Ecto neural progenitor cell (in vitro differentiated cells): ENCODE measurements at regions not wholly inside any gene's neighbourhood (a gene's known extent, or its start where the extent isn't known, plus 50 kb on each side); places are given as distances from the start of the nearest gene placed in this dataset.
"Not testable (repeated sequence)": the region's sequence is repeated elsewhere in the genome, so short reads cannot be mapped to it uniquely, and the experiment has no call there.

Experiments used
- DNase-seq: peaks from one replicate; pipeline ENCODE4 v3.0.0-alpha.2; 2018; ENCODE audit warnings: low spot score

DNA sequence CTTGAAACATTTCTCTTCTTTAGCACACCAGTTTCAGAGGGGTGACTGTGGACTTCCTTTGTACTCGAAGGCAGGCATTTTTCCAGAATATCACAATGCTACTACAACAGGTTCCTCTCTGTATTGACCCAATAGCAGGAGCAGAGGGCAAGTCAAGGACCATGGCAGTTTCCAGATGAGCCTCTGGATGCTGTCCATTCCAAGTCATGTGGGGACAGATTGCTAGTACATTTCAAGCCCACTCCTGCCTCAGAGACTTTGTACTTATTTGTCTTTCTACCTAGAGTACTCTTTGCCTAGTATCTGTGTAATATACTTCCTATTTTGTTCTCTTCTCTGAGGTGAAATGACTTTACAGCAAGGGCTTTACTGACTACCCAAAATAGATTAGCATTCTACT is 373.9 kb downstream of the PIK3C3 start:
- DNase-seq, result no peak

DNA sequence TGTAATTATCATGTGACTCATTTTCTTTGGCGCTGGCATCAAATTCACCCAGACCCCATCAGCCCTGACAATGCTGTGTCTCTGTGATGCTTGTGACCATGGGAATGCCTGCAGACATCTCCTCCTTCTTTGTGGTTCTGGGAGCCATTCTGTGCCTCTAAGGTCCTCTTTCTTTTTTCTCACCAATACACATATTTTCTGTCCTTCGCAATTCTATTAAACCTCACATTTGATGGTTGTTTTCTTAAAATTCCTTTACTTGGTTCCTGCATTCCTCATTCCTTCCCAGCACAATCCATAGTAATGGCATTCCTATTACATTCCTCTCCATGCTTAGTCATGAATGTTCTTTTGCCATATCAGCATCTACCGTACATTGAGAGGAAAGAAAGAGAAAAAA is 375.3 kb downstream of the PIK3C3 start:
- no peak for DNase-seq

DNA sequence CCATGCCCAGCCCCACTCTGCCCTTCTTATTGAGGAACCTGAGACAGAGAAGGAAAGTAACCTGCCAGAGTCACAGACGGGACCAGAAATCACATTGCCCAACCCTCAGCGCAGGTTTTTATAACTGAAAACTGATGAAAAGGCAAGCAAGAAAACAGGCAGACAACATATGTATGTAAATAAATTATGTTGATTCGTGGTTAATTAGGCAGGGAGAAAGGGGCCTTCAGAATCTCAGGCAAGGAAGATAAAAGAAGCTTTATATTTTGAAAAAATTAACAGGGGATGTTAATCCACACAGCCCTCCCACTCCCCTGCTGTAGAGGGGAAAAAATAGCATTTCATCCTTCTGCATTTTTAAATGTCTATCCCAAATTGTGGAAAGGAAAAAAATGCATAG is 378.5 kb downstream of the PIK3C3 start:
- DNase-seq, result no peak

DNA sequence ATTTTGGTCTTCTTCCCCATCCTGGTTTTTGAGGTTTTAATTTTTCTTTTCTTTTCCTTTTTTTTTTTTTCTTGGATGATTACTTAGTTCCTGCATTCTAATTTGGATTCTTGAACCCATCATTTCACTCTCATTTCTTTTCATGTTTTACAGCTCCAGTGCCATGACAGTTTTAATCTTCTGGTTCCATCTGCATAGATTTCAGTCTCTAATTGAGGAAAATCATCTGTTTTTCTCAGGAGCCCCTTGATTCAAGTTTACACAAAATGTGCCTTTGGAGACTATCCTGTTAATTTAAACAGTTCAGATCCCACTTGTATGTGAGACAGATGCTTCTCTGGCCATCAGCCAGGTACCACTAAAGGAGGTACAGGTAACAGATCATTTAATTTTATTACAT is 379.9 kb downstream of the PIK3C3 start:
- DNase-seq, result no peak

DNA sequence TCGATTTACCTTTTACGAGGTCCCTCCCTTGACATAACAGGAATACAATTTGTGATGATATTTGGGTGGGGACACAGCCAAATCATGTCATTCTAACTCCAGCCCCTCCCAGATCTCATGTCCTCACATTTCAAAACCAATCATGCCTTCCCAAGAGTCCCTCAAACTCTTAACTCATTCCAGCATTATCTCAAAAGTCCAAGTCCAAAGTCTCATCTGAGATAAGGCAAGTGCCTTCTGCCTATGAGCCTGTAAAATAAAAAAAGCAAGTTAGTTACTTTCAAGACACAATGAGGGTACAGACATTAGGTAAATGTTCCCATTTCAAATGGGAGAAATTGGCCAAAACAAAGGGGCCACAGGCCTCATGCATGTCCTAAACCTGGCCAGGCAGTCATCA is 381.1 kb downstream of the PIK3C3 start:
- DNase-seq, result no peak

DNA sequence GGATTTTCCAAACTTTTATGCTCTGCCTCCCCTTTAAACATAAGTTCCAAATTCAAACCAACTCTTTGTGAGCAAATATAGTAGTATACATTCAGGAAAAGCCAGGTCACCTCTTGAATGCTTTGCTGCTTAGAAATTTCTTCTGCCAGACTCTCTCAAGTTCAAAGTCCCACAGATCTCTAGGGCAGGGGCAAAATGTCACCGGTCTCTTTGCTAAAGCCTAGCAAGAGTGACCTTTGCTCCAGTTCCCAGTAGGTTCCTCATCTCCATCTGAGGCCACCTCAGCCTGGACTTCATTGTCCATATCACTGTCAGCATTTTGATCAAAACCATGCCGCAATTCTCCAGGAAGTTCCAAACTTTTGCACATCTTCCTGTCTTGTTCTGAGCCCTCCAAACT is 382.3 kb downstream of the PIK3C3 start:
- not testable (repeated sequence) for DNase-seq

DNA sequence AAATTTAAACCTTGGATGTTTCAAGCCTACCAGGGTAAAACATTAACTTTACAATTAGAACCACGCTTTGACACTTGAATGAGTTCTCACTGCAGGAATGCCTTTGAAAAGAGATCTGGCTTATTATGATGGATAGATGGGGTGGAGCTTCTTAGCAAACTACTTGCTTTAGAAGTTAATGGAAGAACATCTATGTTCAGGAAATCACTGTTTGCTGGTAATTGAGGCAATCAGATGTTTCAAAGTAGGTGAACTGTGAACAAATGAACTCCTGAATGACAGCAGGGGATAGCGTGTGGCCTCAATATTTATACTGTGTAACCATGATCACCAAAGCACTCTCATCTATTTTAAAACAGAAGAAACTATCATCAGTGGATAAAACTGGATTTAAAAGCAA is 383.6 kb downstream of the PIK3C3 start:
- DNase-seq, result no peak

DNA sequence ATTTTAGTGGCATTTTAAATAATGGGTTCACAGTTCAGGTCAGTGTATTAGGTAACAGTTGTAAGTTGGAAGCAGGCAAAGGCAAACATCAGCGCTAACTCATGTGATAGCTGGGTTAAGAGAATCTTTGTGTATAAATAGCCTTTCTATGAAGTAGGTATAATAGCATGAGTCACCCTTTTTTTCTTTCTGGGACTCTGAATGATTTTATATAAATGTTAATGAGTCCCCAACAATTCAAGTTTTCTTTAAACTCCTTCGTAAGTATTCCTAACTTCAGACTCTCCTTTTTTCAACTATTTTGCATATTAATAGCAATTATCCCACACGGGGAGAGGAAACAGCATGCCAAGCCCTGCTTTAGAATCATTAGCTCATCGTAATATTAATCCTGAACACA is 384.3 kb downstream of the PIK3C3 start:
- DNase-seq, result no peak

DNA sequence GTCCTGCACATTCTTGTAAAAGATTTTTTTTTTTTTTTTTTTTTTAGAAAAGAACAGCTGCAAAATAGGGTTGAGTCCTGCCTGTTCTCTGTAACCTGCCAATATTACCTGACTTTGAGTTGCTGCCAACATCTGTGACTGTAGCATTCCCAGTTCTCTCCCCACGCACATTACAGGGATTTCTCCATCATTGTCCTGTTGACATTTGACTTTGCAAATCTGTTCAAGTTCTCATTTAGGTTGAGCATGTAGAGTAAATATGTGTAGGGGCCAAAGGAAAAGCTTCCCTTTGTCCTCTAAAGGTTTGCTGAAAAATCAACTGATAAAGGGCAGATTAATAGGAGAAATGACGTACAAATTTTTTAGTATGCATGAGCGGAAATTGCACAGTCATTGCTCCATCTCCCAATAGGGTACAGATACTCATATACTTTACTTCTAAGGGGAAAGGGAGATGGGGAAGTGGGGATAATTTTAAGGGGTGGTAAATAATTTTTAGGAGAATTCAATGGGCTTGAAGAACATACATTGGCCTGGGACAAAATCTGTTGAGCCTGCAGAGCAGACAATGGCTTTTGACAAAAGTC is 385.5 kb downstream of the PIK3C3 start:
- DNase-seq, result no peak

DNA sequence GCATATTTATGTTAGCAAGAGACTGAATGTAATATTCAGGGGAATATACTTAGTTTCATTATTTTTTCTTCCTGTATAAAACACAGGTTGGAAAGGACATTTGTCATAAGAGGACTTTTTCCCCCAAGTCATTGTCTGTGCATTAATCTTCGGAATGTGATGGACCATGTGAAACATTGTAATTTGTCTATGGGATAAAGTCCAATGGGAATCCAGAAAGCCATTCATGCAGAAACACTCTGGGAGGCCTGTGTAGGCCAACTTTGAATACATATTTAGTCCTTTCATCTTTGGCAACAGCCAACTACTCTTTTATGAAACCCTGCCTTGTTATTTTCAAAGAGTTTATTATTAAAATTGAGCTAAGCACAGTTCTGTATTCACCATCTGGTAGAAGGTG is 386.4 kb downstream of the PIK3C3 start:
- DNase-seq, result no peak

DNA sequence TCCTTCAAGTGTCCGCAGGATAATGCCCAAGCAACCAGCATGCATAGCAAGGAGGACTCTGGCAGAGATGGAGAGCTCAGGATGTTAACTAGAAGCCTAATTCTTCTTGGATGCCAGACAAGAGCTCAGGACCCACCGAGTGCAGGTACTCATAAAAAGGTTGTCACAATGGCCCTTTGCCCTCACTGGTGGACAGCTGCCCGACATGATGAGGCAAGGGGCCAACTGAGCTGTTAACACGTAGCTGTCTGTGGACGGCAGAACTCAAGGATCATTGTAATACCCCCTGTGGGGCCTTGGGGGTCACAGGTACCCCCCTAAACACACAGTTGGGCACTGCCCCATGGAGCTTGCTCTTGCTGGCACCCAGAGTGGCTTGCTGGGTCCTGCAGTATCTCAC is 393.7 kb downstream of the PIK3C3 start:
- no peak for DNase-seq

DNA sequence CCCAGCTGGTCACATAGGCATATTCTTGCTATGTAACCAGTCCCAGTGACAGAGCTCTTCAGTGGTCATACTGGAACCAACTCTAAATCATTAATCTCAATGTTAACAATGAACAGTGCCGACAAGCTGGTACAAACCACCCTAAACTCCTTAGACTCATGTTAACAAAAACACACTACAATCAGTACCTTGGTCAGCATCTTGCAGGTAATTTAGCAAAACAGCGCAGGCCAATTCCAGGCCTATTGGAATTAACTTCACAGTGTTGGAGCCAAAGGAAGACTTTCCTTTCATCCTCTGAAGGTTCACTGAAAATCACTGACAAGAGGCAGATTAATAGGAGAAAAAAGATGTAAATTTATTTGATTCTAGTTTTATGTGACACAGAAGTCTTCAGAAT is 396.4 kb downstream of the PIK3C3 start:
- no peak for DNase-seq

DNA sequence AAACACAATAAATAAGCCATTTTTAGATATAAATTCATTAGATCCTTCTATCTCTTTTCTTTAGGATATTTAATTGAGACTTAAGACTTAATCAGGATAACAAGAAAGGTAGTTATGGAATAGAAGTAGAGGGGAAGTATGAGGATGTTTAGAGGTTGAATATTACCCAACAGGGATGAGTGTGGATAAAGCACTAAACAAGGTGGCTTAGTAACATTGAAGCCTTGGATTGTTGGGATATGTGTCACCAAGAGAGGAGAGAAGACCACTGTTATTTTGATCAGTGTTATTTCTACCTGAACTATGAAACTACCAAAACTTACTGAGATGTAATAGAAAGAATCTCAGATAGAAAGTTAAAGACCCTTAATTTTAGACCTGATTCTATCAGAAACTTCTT is 405.7 kb downstream of the PIK3C3 start:
- DNase-seq, result no peak

DNA sequence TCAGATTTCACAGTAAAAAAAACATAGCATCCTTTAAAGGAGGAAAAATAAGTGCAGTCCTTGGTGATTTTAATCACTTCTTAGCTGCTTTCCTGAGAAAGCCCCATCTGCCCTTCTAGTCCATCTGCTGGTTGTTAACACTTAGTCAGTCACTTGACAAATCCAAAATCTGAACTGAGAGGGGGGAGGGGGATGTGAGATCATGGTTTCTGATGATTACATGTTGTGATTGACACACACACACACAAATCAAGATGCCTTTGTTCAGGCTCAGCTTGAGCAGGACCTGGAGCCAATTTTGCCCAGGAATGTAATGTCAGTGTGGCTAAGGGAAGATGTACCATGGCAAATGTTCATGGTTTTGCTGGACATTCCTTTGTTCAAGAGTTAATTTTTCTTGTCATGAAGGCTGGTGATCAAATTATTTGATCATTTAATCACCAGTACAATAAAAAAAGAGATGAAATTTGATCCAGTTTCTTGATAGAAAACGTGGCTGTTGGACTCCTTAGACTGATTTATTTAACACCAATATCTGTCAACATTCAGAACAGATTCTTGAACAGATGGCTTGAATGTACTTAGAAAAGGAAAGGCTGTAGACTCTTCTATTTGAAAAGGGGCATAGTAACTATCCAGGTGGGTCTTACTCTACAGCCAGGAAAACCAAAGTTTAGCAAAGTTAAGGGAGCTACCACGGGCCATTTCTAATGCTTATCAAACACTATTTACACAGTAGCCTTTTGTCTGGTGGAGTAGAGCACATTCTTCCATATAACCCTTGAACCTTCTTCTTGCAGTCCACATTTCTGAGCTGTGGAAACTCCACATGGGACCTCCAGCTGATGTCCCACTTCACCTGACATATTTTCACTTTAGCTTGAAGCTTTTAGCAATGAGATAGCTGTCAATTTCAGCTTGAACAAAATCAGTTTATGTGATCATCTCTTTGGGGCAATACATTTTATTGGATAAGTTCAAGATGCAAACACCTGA is 408.7 kb downstream of the PIK3C3 start:
- DNase-seq, result no peak

DNA sequence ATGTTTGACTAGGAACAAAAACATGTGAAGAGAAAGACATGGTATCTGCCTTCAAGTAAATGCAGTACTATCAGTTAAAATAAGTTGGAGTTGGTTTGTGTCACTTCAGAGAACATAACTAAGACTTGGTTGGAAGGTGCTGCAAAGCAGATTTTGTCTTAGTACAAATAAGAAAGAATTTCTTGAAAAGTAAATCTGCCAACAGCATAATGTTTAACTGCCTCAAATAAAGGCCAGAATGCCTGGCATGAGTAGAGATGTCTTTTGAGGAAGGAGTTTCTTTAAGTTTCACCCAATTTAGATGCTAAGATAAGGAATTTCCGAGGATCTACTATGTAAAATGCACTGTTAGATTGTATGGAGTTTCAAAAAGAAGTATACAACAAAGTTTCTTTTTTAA is 409.7 kb downstream of the PIK3C3 start:
- no peak for DNase-seq

DNA sequence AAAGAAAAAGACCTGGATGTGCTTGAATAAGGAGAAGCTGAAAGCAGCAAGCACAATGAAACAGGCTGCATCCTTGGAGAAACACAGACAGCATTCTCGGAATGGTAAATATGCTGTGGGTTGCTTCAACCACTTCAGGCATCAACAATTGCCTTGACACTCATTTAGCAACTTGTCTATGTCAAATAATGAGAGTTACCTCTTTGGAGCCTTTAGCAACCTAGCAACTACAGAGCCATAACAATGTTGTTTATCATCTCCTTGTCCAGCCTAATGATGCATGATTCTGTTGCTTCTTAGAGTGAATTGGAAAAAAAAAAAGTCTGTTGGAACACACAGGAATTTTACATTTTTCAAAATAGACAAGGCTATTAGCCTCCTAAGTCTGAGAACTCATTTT is 410.6 kb downstream of the PIK3C3 start:
- no peak for DNase-seq

DNA sequence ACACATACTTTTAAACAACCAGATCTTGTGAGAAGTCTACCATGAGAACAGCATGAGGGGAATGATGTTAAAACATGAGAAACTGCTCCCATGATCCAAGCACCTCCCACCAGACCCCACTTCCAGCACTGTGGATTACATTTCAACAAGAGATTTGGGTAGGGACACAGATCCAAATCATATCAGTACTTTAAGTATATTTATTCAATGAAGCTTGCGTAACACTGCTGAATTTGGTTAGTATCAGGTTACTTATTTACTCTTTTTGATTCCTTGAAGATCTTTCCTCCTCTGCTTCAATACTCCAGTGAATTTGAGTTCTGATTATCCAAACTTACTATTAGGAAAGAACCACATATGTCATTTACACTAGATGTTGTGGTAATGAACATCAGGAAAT is 418.6 kb downstream of the PIK3C3 start:
- no peak for DNase-seq

DNA sequence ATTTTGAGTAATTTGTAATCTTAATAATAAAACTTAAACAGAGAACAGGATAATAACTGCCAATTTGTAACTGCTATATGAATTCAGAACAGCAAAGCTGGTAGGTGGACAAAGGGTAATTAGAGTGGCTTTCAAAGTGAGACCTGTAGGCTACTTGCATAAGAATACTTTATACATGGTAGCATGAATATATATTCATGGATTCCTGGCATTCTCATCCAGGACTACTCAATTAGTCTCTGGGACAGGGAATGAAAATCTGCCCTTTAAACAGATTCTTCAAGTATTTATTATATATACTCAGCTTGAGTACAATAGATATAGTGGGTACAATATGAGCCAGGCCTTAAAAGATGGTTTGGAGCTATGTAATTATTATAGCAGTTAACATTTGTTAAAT is 419.9 kb downstream of the PIK3C3 start:
- no peak for DNase-seq

DNA sequence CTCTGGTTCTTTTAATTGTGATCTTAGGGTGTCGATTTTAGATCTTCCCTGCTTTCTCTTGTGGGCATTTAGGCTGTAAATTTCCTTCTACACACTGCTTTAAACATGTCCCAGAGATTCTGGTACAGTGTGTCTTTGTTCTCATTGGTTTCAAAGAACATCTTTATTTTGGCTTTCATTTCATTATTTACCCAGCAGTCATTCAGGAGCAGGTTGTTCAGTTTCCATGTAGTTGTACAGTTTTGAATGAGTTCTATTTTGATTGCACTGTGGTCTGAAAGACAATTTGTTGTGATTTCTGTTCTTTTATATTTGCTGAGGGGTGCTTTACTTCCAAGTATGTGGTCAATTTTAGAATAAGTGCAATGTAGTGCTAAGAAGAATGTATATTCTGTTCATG is 423.8 kb downstream of the PIK3C3 start:
- not testable (repeated sequence) for DNase-seq

DNA sequence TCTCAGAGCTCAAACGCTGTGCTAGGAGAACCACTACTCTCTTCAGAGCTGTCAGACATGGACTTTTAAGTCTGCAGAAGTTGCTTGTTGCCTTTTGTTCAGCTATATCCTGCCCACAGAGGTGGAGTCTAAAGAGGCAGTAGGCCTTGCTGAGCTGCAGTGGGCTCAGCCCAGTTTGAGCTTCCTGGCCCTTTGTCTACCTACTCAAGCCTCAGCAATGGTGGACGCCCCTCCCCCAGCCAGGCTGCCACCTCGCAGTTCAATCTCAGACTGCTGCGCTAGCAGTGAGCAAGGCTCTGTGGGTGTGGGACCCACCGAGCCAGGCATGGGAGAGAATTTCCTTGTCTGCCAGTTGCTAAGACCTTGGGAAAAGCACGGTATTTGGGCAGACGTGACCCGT is 426.2 kb downstream of the PIK3C3 start:
- not testable (repeated sequence) for DNase-seq

DNA sequence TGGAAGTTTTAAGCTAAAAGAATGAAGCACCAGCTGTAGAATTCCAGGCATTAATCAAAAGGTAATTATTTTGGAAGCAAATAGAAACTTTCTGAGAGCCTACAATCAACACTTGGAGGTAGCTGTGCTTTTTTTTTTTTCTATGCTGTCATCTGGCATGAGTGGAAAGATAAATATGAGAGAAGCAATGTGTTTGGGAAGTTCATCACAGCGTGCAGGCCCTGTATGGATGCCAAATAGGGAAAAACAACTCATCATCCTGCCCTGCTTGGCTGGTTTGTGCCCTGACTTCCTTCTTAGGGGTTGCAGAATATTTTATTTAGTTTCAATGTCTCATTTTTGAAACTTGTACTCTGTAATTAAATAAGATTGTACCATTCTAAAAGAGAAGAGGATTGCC is 437.4 kb downstream of the PIK3C3 start:
- no peak for DNase-seq

DNA sequence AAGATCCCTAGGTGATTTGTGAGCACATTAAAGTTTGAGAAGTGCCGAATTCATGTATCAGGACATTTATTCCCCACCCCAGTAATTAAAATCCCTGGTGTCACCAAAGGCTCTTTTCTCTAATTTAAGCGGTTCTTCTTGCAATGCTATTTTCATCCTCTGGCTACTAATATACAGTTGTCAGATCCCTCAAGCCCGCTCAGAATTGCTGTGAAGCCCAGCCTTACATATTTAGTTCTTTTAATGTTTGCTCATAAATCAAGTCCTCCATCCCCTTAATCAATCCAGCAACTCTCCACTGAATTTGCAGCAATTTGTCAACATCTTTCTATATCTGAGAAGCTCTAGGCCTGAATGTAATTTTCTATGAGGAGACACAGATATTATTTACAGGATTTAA is 437.9 kb downstream of the PIK3C3 start:
- DNase-seq, result no peak

DNA sequence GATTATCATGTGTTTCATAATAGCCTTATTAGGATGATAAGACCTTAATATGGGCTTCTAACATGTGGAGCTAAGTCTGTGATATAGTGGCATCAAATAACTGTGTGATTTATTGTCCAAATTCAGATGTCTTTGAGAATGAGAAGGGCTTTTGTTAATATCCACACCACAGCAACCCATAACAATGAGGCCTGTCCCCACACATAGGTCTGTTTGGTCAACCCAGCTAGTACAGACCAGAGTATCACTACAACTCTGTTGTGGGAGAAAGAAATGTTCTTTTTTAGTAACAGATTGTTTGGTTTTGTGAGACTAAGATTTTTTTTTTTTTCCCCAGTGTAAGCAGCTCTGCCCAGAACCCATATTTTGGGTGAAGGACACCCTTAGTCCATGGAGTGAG is 439.2 kb downstream of the PIK3C3 start:
- DNase-seq, result no peak
